HEK293 (cell line): ENCODE measurements at regions not wholly inside any gene's neighbourhood (a gene's known extent, or its start where the extent isn't known, plus 50 kb on each side); places are given as distances from the start of the nearest gene placed in this dataset.

ENCODE experiments used
- CTCF ChIA-PET: fragments of 350-600 bp; formaldehyde crosslinking; extraction: SDS; loops from one replicate; lab custom pipeline; 2021; ENCODE audit warnings: antibody characterized with exemption; lab: Yijun Ruan, JAX
- POLR2A ChIA-PET: fragments of 300-600 bp; formaldehyde crosslinking; extraction: SDS; loops from one replicate; lab custom pipeline; 2020; ENCODE audit warnings: antibody characterized with exemption, inconsistent platforms; lab: Yijun Ruan, JAX
- H3K27ac ChIP-seq: fragments of 200-500 bp; sonication (Bioruptor generic); 2 replicates; pipeline ENCODE4 v1.5.1; 2014; ENCODE audit warnings: low read depth, low read length, control low read depth, inconsistent platforms; ENCODE audit errors: extremely low read depth
- H3K36me3 ChIP-seq, 2 experiments: fragments of 200-500 bp in 1 of 2; sonication (Bioruptor generic) in 1 of 2; 1 replicate in 1 of 2; 2 replicates in 1 of 2; pipeline ENCODE4 v1.5.1; 2014 to 2017; ENCODE audit warnings: inconsistent platforms in 2 of 2, low read length in 2 of 2; ENCODE audit not compliant: control insufficient read depth in 2 of 2, insufficient read depth in 1 of 2
- H3K4me1 ChIP-seq: fragments of 200-500 bp; sonication (Bioruptor generic); 2 replicates; pipeline ENCODE4 v1.5.1; 2014; ENCODE audit warnings: mild to moderate bottlenecking, low read length, inconsistent platforms; ENCODE audit not compliant: control insufficient read depth, insufficient read depth
- H3K4me3 ChIP-seq: 2 replicates; pipeline ENCODE4 v1.5.1; 2011; ENCODE audit warnings: low read depth, mild to moderate bottlenecking, control low read depth, low read length, moderate library complexity
- H3K9me3 ChIP-seq: fragments of 200-500 bp; sonication (Bioruptor generic); 2 replicates; pipeline ENCODE4 v1.5.1; 2014; ENCODE audit warnings: low read depth, low read length, inconsistent platforms; ENCODE audit not compliant: control insufficient read depth, insufficient read depth
- BCL11B ChIP-seq: fragments of 450-650 bp; formaldehyde crosslinking; IDR thresholded peaks from 2 replicates; pipeline ENCODE4 v1.5.1; 2016; ENCODE audit warnings: low read depth, missing biosample characterization, missing genetic modification characterization
- HIC1 ChIP-seq: fragments of 450-650 bp; formaldehyde crosslinking; IDR thresholded peaks from 2 replicates; pipeline ENCODE4 v1.5.1; 2016; ENCODE audit warnings: missing biosample characterization, missing genetic modification characterization
- KLF16 ChIP-seq: fragments of 450-650 bp; formaldehyde crosslinking; IDR thresholded peaks from 2 replicates; pipeline ENCODE4 v1.5.1; 2017; ENCODE audit warnings: missing biosample characterization, missing genetic modification characterization
- MZF1 ChIP-seq: fragments of 450-650 bp; formaldehyde crosslinking; IDR thresholded peaks from 2 replicates; pipeline ENCODE4 v1.5.1; 2017; ENCODE audit warnings: missing biosample characterization, missing genetic modification characterization, borderline replicate concordance
- SCRT1 ChIP-seq: fragments of 450-650 bp; formaldehyde crosslinking; IDR thresholded peaks from 2 replicates; pipeline ENCODE4 v1.5.1; 2016; ENCODE audit warnings: missing biosample characterization, missing genetic modification characterization, borderline replicate concordance
- SP7 ChIP-seq: fragments of 450-650 bp; formaldehyde crosslinking; IDR thresholded peaks from 2 replicates; pipeline ENCODE4 v1.5.1; 2016; ENCODE audit warnings: missing biosample characterization, missing genetic modification characterization
- YY1 ChIP-seq: fragments of 450-650 bp; formaldehyde crosslinking; IDR thresholded peaks from 2 replicates; pipeline ENCODE4 v1.5.1; 2018; ENCODE audit warnings: missing biosample characterization, missing genetic modification characterization
- ZBTB26 ChIP-seq: fragments of 450-650 bp; formaldehyde crosslinking; optimal IDR thresholded peaks from 2 replicates; pipeline ENCODE3; 2016; ENCODE audit warnings: missing biosample characterization, mild to moderate bottlenecking, missing genetic modification characterization
- ZBTB48 ChIP-seq: fragments of 450-650 bp; formaldehyde crosslinking; IDR thresholded peaks from 2 replicates; pipeline ENCODE4 v1.5.1; 2016; ENCODE audit warnings: missing biosample characterization, missing genetic modification characterization
- ZBTB7A ChIP-seq: fragments of 450-650 bp; formaldehyde crosslinking; IDR thresholded peaks from 2 replicates; pipeline ENCODE4 v1.5.1; 2016; ENCODE audit warnings: low read depth, missing biosample characterization, missing genetic modification characterization
- ZBTB8A ChIP-seq: fragments of 450-650 bp; formaldehyde crosslinking; IDR thresholded peaks from 2 replicates; pipeline ENCODE4 v1.5.1; 2016; ENCODE audit warnings: missing biosample characterization, missing genetic modification characterization
- ZNF146 ChIP-seq: fragments of 450-650 bp; formaldehyde crosslinking; IDR thresholded peaks from 2 replicates; pipeline ENCODE4 v1.5.1; 2016; ENCODE audit warnings: missing biosample characterization, missing genetic modification characterization
- ZNF184 ChIP-seq: fragments of 450-650 bp; IDR thresholded peaks from 2 replicates; pipeline ENCODE4 v1.5.1; 2018; ENCODE audit warnings: missing biosample characterization, mild to moderate bottlenecking, missing genetic modification characterization
- ZNF223 ChIP-seq: fragments of 450-650 bp; formaldehyde crosslinking; IDR thresholded peaks from 2 replicates; pipeline ENCODE4 v1.5.1; 2016; ENCODE audit warnings: missing biosample characterization, missing genetic modification characterization
- ZNF292 ChIP-seq: fragments of 450-650 bp; formaldehyde crosslinking; IDR thresholded peaks from 2 replicates; pipeline ENCODE4 v1.5.1; 2016; ENCODE audit warnings: low read depth, missing biosample characterization, missing genetic modification characterization, borderline replicate concordance
- ZNF354C ChIP-seq: fragments of 450-650 bp; formaldehyde crosslinking; IDR thresholded peaks from 2 replicates; pipeline ENCODE4 v1.5.1; 2016; ENCODE audit warnings: missing biosample characterization, missing genetic modification characterization, low read depth, borderline replicate concordance
- ZNF473 ChIP-seq: fragments of 450-650 bp; formaldehyde crosslinking; IDR thresholded peaks from 2 replicates; pipeline ENCODE4 v1.5.1; 2017; ENCODE audit warnings: missing biosample characterization, missing genetic modification characterization
- ZNF529 ChIP-seq: fragments of 450-650 bp; formaldehyde crosslinking; IDR thresholded peaks from 2 replicates; pipeline ENCODE4 v1.5.1; 2017; ENCODE audit warnings: missing genetic modification characterization, missing biosample characterization; ENCODE audit not compliant: insufficient replicate concordance
- ZNF654 ChIP-seq: fragments of 450-650 bp; formaldehyde crosslinking; IDR thresholded peaks from 2 replicates; pipeline ENCODE4 v1.5.1; 2016; ENCODE audit warnings: low read depth, missing biosample characterization, missing genetic modification characterization
- ZNF670 ChIP-seq: fragments of 450-650 bp; formaldehyde crosslinking; IDR thresholded peaks from 2 replicates; pipeline ENCODE4 v1.5.1; 2016; ENCODE audit warnings: missing biosample characterization, missing genetic modification characterization, low read depth
- ZNF791 ChIP-seq: fragments of 450-650 bp; formaldehyde crosslinking; IDR thresholded peaks from 2 replicates; pipeline ENCODE4 v1.5.1; 2016; ENCODE audit warnings: missing biosample characterization, missing genetic modification characterization
- TF ChIP-seq, protein P1 (sequence below): fragments of 450-650 bp; formaldehyde crosslinking; IDR thresholded peaks from 2 replicates; pipeline ENCODE4; 2016; ENCODE audit warnings: missing biosample characterization, missing genetic modification characterization
- TF ChIP-seq, protein P2 (sequence below): fragments of 450-650 bp; formaldehyde crosslinking; IDR thresholded peaks from 2 replicates; pipeline ENCODE4 v1.5.1; 2017; ENCODE audit warnings: missing biosample characterization, missing genetic modification characterization
- TF ChIP-seq, protein P3 (sequence below): fragments of 450-650 bp; formaldehyde crosslinking; IDR thresholded peaks from 2 replicates; pipeline ENCODE4 v1.5.1; 2017; ENCODE audit warnings: missing biosample characterization, mild to moderate bottlenecking, missing genetic modification characterization, moderate library complexity
- TF ChIP-seq, protein P4 (sequence below): fragments of 450-650 bp; formaldehyde crosslinking; IDR thresholded peaks from 2 replicates; pipeline ENCODE4 v1.5.1; 2016; ENCODE audit warnings: missing biosample characterization, missing genetic modification characterization

DNA sequence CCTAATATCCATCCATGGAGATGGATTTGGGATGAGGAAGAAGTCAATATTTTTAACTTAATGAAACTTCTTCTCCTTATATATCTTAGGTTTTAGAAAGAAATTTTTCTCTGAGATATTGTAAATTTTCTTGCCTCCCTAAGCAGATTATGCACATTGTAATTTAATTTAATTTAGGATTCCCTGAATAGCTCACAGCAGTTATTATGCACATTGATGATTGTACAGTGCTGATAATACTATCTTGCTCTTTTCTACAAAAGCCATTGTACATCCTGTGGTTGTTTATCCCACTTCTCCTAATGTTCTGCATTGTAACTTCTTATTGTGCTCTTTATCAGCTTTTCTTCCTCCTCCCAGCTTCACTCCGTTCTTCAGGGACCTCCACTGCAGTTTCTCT, 410.4 kb upstream of the WWC1 start (continued):
- TF ChIP-seq, protein P1, sequence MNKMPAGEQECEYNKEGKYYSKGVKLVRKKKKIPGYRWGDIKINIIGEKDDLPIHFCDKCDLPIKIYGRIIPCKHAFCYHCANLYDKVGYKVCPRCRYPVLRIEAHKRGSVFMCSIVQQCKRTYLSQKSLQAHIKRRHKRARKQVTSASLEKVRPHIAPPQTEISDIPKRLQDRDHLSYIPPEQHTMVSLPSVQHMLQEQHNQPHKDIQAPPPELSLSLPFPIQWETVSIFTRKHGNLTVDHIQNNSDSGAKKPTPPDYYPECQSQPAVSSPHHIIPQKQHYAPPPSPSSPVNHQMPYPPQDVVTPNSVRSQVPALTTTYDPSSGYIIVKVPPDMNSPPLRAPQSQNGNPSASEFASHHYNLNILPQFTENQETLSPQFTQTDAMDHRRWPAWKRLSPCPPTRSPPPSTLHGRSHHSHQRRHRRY (tag by site-specific recombination) = no peak
- no peak for TF ChIP-seq HIC1 (tag by site-specific recombination)
- no peak for TF ChIP-seq ZNF473 (tag by site-specific recombination)
- no peak for TF ChIP-seq ZNF292 (tag by site-specific recombination)
- TF ChIP-seq SP7 (tag by site-specific recombination) = no peak
- TF ChIP-seq YY1 (tag by site-specific recombination) = no peak
- no peak for TF ChIP-seq ZNF654 (tag by site-specific recombination)

GRCh38 chr5:167886196-167886595, 405.2 kb upstream of the WWC1 start:
- Histone ChIP-seq H3K27ac (no peak overlapping the region), H3K4me1 (no peaks in the 10 kb centered on the region), H3K4me3 (no peak overlapping the region), H3K9me3 (no peaks in the 10 kb centered on the region), H3K36me3 (no peaks in the 10 kb centered on the region)
- TF ChIP-seq, protein P2, sequence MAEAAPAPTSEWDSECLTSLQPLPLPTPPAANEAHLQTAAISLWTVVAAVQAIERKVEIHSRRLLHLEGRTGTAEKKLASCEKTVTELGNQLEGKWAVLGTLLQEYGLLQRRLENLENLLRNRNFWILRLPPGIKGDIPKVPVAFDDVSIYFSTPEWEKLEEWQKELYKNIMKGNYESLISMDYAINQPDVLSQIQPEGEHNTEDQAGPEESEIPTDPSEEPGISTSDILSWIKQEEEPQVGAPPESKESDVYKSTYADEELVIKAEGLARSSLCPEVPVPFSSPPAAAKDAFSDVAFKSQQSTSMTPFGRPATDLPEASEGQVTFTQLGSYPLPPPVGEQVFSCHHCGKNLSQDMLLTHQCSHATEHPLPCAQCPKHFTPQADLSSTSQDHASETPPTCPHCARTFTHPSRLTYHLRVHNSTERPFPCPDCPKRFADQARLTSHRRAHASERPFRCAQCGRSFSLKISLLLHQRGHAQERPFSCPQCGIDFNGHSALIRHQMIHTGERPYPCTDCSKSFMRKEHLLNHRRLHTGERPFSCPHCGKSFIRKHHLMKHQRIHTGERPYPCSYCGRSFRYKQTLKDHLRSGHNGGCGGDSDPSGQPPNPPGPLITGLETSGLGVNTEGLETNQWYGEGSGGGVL (tag by site-specific recombination) = no peak
- TF ChIP-seq ZBTB7A (tag by site-specific recombination) (no peak), KLF16 (no peak), ZNF654 (tag by site-specific recombination) (no peak), ZBTB8A (tag by site-specific recombination) (no peak), ZBTB48 (no peak), ZNF223 (tag by site-specific recombination) (no peak), ZNF529 (tag by site-specific recombination) (no peak), ZNF791 (tag by site-specific recombination) (no peak), BCL11B (tag by site-specific recombination) (no peak), ZNF354C (tag by site-specific recombination) (no peak), SCRT1 (tag by site-specific recombination) (no peak)
- ChIA-PET CTCF (interaction anchor here (0.7 to 0.9 kb wide), 2 partner anchors 115 to 1867 kb away, joined by 3 to 4 read pairs; no protein-coding TSS in a partner anchor), POLR2A (no interaction called here)

- no peaks in the 10 kb centered on the region for H3K36me3 ChIP-seq
- no peaks in the 10 kb centered on the region for H3K9me3 ChIP-seq
- H3K4me1 ChIP-seq = no peaks in the 10 kb centered on the region
- H3K27ac ChIP-seq = no peak overlapping the region
- no peak overlapping the region for H3K4me3 ChIP-seq
- ChIA-PET CTCF (interaction anchor here (1.1 kb wide), 1 partner anchor 10 kb away, joined by 3 read pairs; no protein-coding TSS in a partner anchor), POLR2A (no interaction called here)
- TF ChIP-seq, protein P3, sequence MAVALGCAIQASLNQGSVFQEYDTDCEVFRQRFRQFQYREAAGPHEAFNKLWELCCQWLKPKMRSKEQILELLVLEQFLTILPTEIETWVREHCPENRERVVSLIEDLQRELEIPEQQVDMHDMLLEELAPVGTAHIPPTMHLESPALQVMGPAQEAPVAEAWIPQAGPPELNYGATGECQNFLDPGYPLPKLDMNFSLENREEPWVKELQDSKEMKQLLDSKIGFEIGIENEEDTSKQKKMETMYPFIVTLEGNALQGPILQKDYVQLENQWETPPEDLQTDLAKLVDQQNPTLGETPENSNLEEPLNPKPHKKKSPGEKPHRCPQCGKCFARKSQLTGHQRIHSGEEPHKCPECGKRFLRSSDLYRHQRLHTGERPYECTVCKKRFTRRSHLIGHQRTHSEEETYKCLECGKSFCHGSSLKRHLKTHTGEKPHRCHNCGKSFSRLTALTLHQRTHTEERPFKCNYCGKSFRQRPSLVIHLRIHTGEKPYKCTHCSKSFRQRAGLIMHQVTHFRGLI = no peak
- TF ChIP-seq ZNF184 (tag by site-specific recombination) (no peak), ZNF146 (tag by site-specific recombination) (no peak), MZF1 (no peak), ZBTB26 (tag by site-specific recombination) (no peak), SP7 (tag by site-specific recombination) (no peak), ZNF670 (tag by site-specific recombination) (no peak)
- TF ChIP-seq, protein P4, sequence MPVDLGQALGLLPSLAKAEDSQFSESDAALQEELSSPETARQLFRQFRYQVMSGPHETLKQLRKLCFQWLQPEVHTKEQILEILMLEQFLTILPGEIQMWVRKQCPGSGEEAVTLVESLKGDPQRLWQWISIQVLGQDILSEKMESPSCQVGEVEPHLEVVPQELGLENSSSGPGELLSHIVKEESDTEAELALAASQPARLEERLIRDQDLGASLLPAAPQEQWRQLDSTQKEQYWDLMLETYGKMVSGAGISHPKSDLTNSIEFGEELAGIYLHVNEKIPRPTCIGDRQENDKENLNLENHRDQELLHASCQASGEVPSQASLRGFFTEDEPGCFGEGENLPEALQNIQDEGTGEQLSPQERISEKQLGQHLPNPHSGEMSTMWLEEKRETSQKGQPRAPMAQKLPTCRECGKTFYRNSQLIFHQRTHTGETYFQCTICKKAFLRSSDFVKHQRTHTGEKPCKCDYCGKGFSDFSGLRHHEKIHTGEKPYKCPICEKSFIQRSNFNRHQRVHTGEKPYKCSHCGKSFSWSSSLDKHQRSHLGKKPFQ (tag by site-specific recombination) = no peak
Measured at GRCh38 chr5:167888393-167888792, 403.1 kb upstream of the WWC1 start.
